Renal cortex interstitium (tissue), 11 donors: ENCODE measurements at regions not wholly inside any gene's neighbourhood (a gene's known extent, or its start where the extent isn't known, plus 50 kb on each side); places are given as distances from the start of the nearest gene placed in this dataset.
"Not testable (repeated sequence)": the region's sequence is repeated elsewhere in the genome, so short reads cannot be mapped to it uniquely, and the experiment has no call there.

Experiments
- DNase-seq, 11 donors: peaks; one replicate each; pipeline ENCODE4 v3.0.0-alpha.2; 2013; ENCODE audit warnings: low read depth in 9 of 11, low spot score in 4 of 11; ENCODE audit errors: extremely low read depth in 1 of 11

- no peak for DNase-seq
Observed at GRCh38 chr1:191517826-191518225, 640.4 kb upstream of the RGS18 start.

- peak in 1 of 11 donors; percentile 4 for DNase-seq
Observed at GRCh38 chr1:191519519-191519918, 638.7 kb upstream of the RGS18 start.

- DNase-seq = no peak
Observed at GRCh38 chr1:191520345-191520744, 637.9 kb upstream of the RGS18 start.

DNA sequence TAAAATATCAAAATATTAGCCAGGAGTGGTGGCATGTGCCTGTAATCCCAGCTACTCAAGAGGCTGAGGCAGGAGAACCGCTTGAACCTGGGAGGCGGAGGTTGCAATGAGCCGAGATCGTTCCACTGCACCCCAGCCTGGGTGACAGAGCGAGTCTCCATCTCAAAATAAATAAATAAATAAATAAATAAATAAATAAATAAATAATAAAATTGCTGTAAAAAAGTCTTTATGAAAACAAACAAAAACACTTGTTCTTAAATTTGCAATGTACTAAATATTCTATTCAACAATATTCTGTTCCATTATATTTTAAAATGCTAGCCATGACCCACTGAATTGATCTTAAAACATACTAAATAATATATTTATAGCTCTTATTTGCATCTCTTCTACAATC, 632.3 kb upstream of the RGS18 start:
- not testable (repeated sequence) for DNase-seq

- DNase-seq = no peak
Observed at GRCh38 chr1:191528275-191528674, 630.0 kb upstream of the RGS18 start.

DNA sequence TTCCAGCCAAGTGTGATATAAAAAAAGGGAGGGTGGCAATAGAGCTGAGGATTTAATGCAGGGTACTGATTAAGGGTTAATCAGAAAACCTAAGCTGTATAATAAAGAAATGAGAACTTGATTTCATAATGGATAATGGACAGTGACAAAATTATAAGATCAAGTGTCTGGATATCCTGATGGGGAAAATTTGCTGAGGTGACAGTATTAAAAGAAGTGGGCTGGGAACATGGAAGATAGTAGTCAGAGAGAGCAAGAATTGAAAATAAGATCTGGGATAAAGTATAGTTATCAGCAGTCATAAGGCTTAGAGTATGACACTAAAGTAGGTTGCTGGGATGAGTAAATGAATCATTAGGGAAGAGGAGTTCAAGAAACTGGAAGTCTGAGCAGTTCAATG, 627.3 kb upstream of the RGS18 start:
- no peak for DNase-seq

DNA sequence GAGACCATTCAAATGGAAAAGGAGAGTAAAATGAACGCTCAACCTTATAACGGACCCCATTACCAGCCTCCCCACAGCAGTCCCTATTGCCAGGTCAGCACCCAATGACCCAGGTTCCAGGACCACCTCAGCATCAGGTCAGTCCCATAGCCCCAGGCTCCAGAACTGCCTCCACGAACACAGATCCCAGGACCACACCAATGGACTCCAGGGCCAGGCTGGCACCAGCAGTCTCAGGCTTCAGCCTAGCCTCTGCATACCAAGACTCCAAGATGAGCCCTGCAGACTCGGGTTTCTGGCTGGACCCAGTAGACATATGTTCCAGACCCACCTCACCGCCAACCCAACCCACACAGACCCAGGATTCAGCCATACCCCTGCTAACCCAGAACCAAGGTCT, 625.0 kb upstream of the RGS18 start:
- DNase-seq = no peak

- DNase-seq = no peak
Observed at GRCh38 chr1:191536791-191537429, 621.4 kb upstream of the RGS18 start.

GRCh38 chr1:191541758-191542157, 616.5 kb upstream of the RGS18 start:
- DNase-seq = no peak

GRCh38 chr1:191542444-191542843, 615.8 kb upstream of the RGS18 start:
- DNase-seq = no peak

DNA sequence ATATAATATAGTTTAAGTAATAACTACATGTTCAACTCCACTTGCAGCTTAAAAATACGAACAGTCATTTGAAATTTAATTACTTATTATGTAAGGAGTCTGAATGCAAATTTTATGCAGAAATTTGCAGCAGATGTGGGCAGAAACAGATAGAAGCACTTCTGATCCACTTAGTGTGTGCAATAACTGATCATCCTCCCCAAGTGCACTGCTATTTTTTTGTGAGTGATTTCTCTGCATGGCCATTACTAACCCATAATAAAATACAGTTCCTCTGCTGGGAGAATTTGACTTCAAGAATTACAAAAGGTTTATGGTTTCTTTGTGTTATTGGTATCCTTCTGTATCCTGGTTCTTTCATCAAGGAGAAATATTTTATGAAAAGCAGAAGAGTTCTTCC, 611.5 kb upstream of the RGS18 start:
- no peak for DNase-seq

- DNase-seq = no peak
Observed at GRCh38 chr1:191551019-191551418, 607.2 kb upstream of the RGS18 start.

GRCh38 chr1:191558379-191558778, 599.9 kb upstream of the RGS18 start:
- DNase-seq = no peak

GRCh38 chr1:191561276-191561675, 597.0 kb upstream of the RGS18 start:
- no peak for DNase-seq

DNA sequence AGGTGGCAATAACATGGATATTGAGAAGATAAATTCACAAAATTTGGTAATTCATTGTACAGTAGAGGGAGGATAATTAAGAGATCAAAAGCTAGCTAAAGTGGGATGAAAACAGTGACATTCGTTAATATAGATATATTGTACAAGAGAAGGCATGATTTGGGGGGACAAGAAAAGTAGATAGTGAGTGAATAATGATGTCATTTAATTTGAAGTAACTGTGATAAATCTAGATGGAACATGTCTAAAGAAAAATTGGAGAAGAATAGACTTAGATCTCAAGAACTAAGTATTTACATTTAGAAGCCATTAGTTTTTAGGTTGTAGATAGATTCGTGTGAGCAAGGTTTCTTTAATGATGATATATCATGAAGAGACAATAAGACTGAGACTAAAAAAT, 594.0 kb upstream of the RGS18 start:
- no peak for DNase-seq

GRCh38 chr1:191572479-191572878, 585.8 kb upstream of the RGS18 start:
- DNase-seq = no peak

GRCh38 chr1:191575180-191575579, 583.1 kb upstream of the RGS18 start:
- DNase-seq = no peak

- no peak for DNase-seq
Observed at GRCh38 chr1:191575746-191576145, 582.5 kb upstream of the RGS18 start.

DNA sequence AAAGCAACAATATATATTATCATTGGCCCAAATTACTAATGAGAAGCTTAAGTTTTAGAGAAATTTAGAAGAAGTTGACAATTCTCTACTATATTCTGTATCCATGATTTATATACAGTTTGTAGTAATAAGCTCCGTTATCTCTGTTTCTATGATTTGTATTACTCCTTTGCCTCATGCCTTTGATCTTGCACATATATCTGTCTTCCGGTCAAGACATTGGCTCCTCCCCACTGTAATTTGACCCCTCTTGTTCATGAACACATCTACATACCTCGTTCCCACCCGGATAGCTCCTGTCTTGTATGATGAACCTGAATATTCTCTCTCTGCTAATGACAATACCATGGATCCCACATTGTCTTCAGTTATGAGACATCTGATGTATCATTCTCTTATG, 581.0 kb upstream of the RGS18 start:
- DNase-seq = no peak

GRCh38 chr1:191578281-191578680, 580.0 kb upstream of the RGS18 start:
- DNase-seq = peak in 5 of 11 donors; percentile 3 to 23 (median 7)

DNA sequence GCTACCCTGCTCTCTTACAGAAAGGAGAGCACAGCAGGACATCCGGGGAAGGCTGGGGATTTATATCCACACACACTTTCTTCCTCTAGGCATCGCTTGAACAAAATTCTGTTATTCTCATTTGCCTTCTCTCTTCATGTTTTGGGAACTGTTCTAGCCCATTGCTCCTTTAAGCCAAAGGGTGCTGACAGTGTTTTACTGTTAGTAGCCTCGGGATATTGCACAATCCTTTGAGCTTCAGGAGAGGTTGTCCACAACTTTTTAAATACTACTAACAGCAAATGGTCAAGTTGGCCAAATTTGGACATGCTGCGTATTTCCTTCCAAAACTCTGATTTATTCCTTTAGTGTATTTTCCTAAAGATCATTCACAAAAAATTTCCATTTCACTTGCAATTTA, 579.2 kb upstream of the RGS18 start:
- no peak for DNase-seq

- no peak for DNase-seq
Observed at GRCh38 chr1:191582169-191582568, 576.1 kb upstream of the RGS18 start.
